NCI-H128 (cell line): ENCODE measurements at regions not wholly inside any gene's neighbourhood (a gene's known extent, or its start where the extent isn't known, plus 50 kb on each side); places are given as distances from the start of the nearest gene placed in this dataset.
"Not testable (repeated sequence)": the region's sequence is repeated elsewhere in the genome, so short reads cannot be mapped to it uniquely, and the experiment has no call there.

Experiments
- DNase-seq: peaks from one replicate; lab custom pipeline; 2025; ENCODE audit not compliant: unreplicated experiment; lab: John Stamatoyannopoulos, UW

DNA sequence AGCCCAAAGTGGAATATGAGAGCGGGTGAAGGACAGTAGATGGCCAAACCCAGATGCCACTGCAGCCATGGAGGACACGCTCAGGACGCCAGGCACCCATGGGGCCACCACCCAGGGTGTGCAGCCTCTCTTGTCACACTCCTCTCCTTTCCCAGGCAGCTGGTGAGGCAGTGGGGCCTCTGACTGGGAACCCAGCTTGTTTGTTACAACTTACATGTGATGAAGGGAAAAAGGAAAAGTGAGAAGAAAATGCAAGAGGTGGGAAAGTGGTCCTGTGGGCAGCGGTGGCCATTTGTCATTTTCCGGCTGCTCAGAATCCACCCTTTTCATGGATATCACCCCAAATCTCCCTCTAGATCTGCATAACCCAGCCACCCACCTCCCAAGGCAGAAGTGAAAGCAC lies 62.7 kb upstream of the UNC5A start:
- no peak for DNase-seq

DNA sequence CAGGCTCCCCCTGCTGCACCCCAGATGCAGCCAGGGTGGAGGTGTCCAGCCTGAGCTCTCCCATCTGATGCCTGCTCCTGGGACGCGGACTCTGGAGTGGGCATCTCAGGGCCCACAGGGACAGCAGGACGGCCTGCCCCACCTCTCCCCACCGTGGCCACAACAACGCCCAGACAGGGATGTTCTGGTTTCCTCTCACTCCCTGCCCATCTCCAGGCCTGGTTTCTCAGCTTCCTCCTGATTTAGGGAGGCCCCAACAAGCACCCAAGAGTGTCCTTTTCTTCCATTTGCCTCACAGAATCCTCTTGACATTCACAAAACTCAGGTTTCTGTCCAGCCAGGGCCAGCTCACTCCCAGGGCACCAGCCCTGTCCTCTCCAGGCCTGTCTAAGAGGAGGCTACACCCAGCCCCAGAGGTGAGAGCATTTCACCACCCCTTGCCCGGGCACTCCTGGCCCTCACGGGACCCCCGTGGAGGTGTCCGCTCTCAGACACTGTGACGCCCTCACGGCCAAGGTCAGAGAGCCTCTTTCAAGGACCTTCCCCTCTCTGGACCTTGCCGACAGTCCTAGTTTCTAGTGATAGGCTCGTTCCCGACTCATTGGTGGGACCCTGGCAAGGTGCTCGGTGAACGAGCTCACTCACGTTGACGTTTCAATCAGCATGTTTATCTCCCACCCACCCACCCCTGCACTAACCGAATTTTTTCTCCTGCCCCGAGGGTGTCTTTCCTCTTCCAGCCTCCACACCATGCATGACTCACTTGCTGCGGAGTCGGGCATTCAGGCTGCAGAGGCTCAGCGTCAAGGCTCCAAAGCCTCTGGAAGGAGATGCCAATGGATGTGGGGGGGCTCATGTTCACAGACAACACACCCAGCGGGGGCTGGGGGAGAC lies 62.0 kb upstream of the UNC5A start:
- DNase-seq, result no peak

DNA sequence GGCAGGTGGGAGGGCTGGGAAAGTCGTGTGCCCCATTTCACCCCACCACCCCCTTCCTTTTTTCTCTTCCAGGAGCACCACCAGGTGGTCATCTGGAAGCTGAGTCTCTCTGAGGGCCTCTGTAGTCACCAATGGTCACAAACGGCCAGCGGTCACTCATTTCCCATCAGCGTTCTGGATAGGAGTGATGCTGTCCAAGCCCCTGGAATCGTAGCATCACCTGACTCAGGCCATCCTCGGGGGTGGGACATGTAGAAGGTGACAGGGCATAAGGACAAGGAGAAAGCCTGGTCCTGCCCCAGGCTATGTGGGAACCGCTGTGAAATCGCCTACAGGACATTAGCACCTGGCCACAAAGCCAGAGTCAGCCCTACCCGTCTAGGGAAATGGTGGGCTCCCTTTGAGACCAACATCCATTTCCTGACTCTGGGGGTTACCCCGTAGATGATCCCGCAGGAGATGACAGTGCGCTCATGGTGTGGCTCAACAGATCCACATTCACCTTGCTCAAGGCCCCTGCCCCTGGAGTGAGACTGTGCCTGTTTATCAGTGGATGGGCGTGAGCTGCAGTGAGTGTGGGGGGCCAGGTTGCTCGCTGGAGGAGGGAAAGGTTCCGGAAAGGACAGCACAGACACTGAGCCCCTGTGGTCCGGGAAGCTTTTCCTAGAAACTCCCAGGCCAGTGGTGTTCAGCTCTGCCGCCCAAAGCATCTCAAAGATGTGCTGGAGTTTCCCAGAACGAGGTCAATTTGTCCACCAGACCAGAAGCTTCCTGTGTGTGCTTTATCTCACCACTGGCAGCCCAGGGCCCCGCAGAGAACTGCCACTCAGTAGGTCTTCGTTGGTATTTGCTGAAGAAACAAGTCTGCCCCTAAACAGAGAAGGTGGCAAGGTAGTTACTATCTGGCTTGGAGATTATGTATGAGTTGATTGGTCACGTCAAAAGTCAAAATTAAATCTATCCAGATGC lies 61.1 kb upstream of the UNC5A start:
- DNase-seq, result no peak

DNA sequence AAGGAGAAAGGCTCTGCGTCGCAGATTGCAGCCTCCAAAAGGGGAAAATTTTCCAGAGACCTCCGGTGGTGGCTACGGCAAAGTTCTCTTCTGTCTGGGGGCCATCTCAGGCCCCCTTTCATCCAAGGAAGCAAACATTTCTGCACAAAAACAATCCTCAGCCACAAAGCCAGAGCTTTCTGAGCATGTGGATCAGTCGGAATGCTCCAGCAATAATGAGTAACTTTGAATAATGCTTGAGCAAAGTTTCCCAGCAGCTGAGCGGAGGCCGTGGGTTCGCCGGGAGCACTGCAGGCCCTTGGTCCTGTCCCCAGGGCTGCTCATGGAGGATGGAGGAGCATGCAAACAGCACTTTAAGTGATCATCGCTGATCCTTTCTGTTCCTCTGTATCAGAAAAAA lies 60.2 kb upstream of the UNC5A start:
- DNase-seq, result no peak

DNA sequence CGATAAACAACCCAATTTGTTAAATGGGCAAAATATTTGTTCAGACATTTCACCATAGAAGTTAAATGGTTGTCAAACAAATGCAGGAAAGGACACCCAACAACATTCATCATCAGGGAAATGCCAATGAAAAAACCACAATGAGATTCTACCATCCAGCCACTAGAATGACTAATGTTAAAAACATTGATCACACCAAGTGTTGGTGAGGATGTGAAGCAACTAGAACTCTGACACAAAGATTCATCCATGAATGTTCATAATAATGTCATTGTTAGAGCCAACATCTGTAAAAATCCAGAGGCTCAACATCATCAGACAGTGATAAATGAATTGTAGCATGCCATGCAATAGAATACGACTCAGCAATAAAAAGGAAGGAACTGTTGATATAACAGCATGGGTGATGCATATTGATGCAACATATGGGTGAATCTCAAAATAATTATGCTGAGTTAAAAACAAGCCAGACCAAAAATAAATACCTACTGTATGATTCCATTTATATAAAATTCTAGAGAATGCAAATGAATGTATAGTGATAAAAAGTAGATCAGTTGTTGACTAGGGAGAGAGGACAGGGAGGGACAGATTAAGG lies 55.9 kb upstream of the UNC5A start:
- DNase-seq, result no peak

DNA sequence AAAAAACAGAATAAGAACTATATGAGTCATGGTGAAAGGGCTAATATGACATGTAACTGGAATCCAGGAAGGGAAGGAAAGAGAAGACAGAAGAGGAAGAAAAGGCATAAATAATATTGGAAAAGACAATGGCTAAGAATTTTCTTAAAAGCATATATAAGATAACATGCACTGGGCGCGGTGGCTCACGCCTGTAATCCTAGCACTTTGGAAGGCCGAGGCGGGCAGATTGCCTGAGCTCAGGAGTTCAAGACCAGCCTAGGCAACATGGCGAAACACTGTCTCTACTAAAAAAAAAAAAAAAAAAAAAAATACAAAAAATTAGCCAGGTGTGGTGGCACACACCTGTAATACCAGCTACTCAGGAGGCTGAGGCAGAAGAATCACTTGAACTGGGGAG lies 54.8 kb upstream of the UNC5A start:
- not testable (repeated sequence) for DNase-seq

DNA sequence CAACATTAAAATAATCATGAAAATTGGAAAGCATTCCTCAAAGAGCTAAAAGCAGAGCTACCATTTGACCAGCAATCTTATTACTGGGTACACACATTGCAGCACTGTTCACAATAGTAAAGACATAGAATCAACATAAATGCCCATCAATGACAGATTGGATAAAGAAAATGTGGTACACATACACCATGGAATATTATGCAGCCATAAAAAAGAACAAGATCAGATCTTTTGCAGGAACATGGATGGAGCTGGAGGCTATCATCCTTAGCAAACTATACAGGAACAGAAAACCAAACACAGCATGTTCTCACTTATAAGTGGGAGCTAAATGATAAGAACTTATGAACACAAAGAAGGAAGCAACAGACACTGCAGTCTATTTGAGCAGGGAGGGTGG lies 52.8 kb upstream of the UNC5A start:
- DNase-seq, result not testable (repeated sequence)
